ENCODE measurements at regions not wholly inside any gene's neighbourhood (a gene's known extent, or its start where the extent isn't known, plus 50 kb on each side); places are given as distances from the start of the nearest gene placed in this dataset.
A peak's percentile ranks its signal among the peaks of the same experiment; 100 is the strongest.
"Not testable (repeated sequence)": the region's sequence is repeated elsewhere in the genome, so short reads cannot be mapped to it uniquely, and the experiment has no call there.

- H3K36me3 ChIP-seq, result no peaks in the 10 kb centered on the region
- no peak overlapping the region for H3K4me3 ChIP-seq
- intact Hi-C loops (cut with DNase I; ENCODE audit: low total_unique reads), result no loop called here
- no peaks in the 10 kb centered on the region for H3K4me1 ChIP-seq
- no peaks in the 10 kb centered on the region for H3K9me3 ChIP-seq
- no peak for TF ChIP-seq CTCF (IDR thresholded peaks at IDR 0.05 in 8 of 11, conservative IDR thresholded peaks at IDR 0.05 in 3 of 11)
- no peak for TF ChIP-seq POLR2AphosphoS5 (IDR thresholded peaks at IDR 0.05)
- TF ChIP-seq POLR2A (IDR thresholded peaks at IDR 0.05), result no peak
- H3K27ac ChIP-seq, result no peak overlapping the region
- WGBS, 5 donors, result 82 to 90% (median 84%) methylated on average over 3 of the region's 3 CpGs
- DNase-seq, result no peak
- H3K27me3 ChIP-seq (replicated peaks in 1 of 7), result no peaks in the 10 kb centered on the region
Measured at GRCh38 chr6:117007659-117008058, 130.6 kb downstream of the RFX6 start.

GRCh38 chr6:117008618-117009017 is 131.6 kb downstream of the RFX6 start:
- Histone ChIP-seq H3K27me3 (replicated peaks in 1 of 7) (no peaks in the 10 kb centered on the region), H3K9me3 (peaks cover 0 to 7% (median 0%) of the 10 kb centered on the region in 8 donors), H3K27ac (no peak overlapping the region), H3K4me3 (no peak overlapping the region), H3K4me1 (no peaks in the 10 kb centered on the region), H3K36me3 (no peaks in the 10 kb centered on the region)
- intact Hi-C loops (cut with DNase I; ENCODE audit: low total_unique reads), result no loop called here
- no peak for DNase-seq
- TF ChIP-seq POLR2A (IDR thresholded peaks at IDR 0.05) (no peak), POLR2AphosphoS5 (IDR thresholded peaks at IDR 0.05) (no peak), CTCF (IDR thresholded peaks at IDR 0.05 in 8 of 11, conservative IDR thresholded peaks at IDR 0.05 in 3 of 11) (no peak)
- WGBS, 5 donors, result 84 to 94% (median 85%) methylated on average over 3 of the region's 3 CpGs

- DNase-seq, result peak; percentile 68
- H3K4me3 ChIP-seq; H3K27me3 ChIP-seq (replicated peaks in 1 of 7); H3K36me3 ChIP-seq; H3K4me1 ChIP-seq; H3K27ac ChIP-seq; intact Hi-C loops (cut with DNase I; ENCODE audit: low total_unique reads): not testable (repeated sequence)
- H3K9me3 ChIP-seq, result peaks cover 0 to 23% (median 15%) of the 10 kb centered on the region in 8 donors
- WGBS, 5 donors, result 90 to 96% (median 93%) methylated on average over 22 to 43 of the region's 43 CpGs
Measured at GRCh38 chr6:117014641-117015473, 137.8 kb downstream of the RFX6 start.

GRCh38 chr6:117015474-117015804 is 138.4 kb downstream of the RFX6 start:
- H3K27ac ChIP-seq; DNase-seq; intact Hi-C loops (cut with DNase I; ENCODE audit: low total_unique reads); H3K4me1 ChIP-seq; H3K27me3 ChIP-seq (replicated peaks in 1 of 7); H3K4me3 ChIP-seq; H3K36me3 ChIP-seq: not testable (repeated sequence)
- 79 to 85% (median 83%) methylated on average over 4 of the region's 4 CpGs for WGBS, 5 donors
- peaks cover 0 to 23% (median 15%) of the 10 kb centered on the region in 8 donors for H3K9me3 ChIP-seq

- WGBS, 5 donors, result 65 to 87% (median 82%) methylated on average over 1 of the region's 1 CpG
- Histone ChIP-seq H3K36me3 (no peaks in the 10 kb centered on the region), H3K27me3 (replicated peaks in 1 of 7) (no peaks in the 10 kb centered on the region), H3K27ac (no peak overlapping the region), H3K4me1 (no peaks in the 10 kb centered on the region), H3K4me3 (no peak overlapping the region), H3K9me3 (peaks cover 0 to 19% (median 15%) of the 10 kb centered on the region in 8 donors)
- no peak for DNase-seq
- TF ChIP-seq POLR2A (IDR thresholded peaks at IDR 0.05) (no peak), POLR2AphosphoS5 (IDR thresholded peaks at IDR 0.05) (no peak), CTCF (IDR thresholded peaks at IDR 0.05 in 8 of 11, conservative IDR thresholded peaks at IDR 0.05 in 3 of 11) (no peak)
- intact Hi-C loops (cut with DNase I; ENCODE audit: low total_unique reads), result no loop called here
Measured at GRCh38 chr6:117018771-117019170, 141.7 kb downstream of the RFX6 start.
